PFSK-1 (cell line): ENCODE measurements at regions not wholly inside any gene's neighbourhood (a gene's known extent, or its start where the extent isn't known, plus 50 kb on each side); places are given as distances from the start of the nearest gene placed in this dataset.

Experiments used
- FOXP2 ChIP-seq: optimal IDR thresholded peaks from 2 replicates; pipeline ENCODE3; 2011; ENCODE audit warnings: borderline replicate concordance, control low read depth, inconsistent platforms; ENCODE audit not compliant: insufficient read depth; ENCODE audit errors: extremely low read length, extremely low read depth
- POLR2AphosphoS5 ChIP-seq: IDR thresholded peaks from 2 replicates; pipeline ENCODE4 v1.6.1; 2012; ENCODE audit warnings: low read depth, mild to moderate bottlenecking, control low read depth, low read length, moderate library complexity
- SIN3A ChIP-seq: IDR thresholded peaks from 2 replicates; pipeline ENCODE4 v1.6.1; 2012; ENCODE audit warnings: mild to moderate bottlenecking, low read length, moderate library complexity, borderline replicate concordance; ENCODE audit not compliant: insufficient read depth
- TAF1 ChIP-seq: IDR thresholded peaks from 2 replicates; pipeline ENCODE4 v1.6.1; 2012; ENCODE audit warnings: low read length, control low read depth, borderline replicate concordance; ENCODE audit not compliant: insufficient read depth
- TF ChIP-seq, protein P1 (sequence below), 2 experiments: IDR thresholded peaks; 2 replicates each; pipeline versions ENCODE4 v1.6.1 to v1.8.0; 2011 to 2012; ENCODE audit warnings: low read depth in 2 of 2, low read length in 2 of 2, control low read depth in 1 of 2, inconsistent platforms in 1 of 2, mild to moderate bottlenecking in 1 of 2, moderate library complexity in 1 of 2; ENCODE audit not compliant: insufficient read depth in 1 of 2

DNA sequence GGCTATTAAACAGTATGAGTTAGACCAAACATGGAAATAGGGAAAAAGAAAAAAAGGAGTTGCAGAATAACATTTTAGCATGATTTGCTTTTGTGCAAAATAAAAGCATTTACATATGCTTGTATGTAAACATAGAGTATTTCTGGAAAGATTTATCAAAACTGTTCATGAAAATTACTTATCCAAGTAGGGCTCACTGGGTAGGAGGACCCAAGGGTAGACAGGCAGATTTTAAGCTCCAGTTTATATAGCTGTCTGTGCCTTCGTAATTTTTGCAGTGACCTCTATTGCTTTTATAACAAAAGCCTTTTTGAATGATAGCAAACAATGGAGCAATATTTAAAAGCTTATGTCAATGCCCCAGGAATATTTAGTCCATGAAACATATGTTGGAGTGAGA lies 228.8 kb upstream of the IRF2BP2 start:
- TF ChIP-seq FOXP2, result no peak
- TF ChIP-seq, protein P1, sequence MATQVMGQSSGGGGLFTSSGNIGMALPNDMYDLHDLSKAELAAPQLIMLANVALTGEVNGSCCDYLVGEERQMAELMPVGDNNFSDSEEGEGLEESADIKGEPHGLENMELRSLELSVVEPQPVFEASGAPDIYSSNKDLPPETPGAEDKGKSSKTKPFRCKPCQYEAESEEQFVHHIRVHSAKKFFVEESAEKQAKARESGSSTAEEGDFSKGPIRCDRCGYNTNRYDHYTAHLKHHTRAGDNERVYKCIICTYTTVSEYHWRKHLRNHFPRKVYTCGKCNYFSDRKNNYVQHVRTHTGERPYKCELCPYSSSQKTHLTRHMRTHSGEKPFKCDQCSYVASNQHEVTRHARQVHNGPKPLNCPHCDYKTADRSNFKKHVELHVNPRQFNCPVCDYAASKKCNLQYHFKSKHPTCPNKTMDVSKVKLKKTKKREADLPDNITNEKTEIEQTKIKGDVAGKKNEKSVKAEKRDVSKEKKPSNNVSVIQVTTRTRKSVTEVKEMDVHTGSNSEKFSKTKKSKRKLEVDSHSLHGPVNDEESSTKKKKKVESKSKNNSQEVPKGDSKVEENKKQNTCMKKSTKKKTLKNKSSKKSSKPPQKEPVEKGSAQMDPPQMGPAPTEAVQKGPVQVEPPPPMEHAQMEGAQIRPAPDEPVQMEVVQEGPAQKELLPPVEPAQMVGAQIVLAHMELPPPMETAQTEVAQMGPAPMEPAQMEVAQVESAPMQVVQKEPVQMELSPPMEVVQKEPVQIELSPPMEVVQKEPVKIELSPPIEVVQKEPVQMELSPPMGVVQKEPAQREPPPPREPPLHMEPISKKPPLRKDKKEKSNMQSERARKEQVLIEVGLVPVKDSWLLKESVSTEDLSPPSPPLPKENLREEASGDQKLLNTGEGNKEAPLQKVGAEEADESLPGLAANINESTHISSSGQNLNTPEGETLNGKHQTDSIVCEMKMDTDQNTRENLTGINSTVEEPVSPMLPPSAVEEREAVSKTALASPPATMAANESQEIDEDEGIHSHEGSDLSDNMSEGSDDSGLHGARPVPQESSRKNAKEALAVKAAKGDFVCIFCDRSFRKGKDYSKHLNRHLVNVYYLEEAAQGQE (IDR thresholded peaks at IDR 0.05; ENCODE audit: insufficient read depth in 1 of 2, low read depth in 2 of 2, low read length in 2 of 2), result no peak
- TF ChIP-seq TAF1, result no peak
- TF ChIP-seq POLR2AphosphoS5, result no peak
- TF ChIP-seq SIN3A, result no peak

DNA sequence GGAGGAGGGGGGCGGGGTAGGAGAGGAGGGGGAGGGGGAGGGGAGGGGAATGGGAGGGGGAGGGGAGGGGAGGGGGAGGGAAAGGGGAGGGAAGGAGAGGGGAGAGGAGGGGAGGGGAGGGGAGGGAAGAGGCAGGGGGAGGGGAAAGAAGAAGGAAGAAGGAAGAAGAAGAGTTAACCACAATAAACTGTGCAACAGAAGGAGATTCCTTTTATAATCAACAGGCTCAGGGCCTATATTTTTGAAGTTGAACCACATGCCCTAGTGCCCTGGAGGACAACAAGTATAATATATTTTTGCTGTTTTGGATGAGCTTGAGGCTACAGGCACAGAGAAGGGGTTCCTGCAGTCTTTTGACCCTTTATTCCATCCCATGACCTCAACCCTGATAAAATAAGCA lies 228.2 kb upstream of the IRF2BP2 start:
- TF ChIP-seq, protein P1 (IDR thresholded peaks at IDR 0.05; ENCODE audit: insufficient read depth in 1 of 2, low read depth in 2 of 2, low read length in 2 of 2), result no peak
- TF ChIP-seq FOXP2 (no peak), POLR2AphosphoS5 (no peak), SIN3A (no peak), TAF1 (no peak)

DNA sequence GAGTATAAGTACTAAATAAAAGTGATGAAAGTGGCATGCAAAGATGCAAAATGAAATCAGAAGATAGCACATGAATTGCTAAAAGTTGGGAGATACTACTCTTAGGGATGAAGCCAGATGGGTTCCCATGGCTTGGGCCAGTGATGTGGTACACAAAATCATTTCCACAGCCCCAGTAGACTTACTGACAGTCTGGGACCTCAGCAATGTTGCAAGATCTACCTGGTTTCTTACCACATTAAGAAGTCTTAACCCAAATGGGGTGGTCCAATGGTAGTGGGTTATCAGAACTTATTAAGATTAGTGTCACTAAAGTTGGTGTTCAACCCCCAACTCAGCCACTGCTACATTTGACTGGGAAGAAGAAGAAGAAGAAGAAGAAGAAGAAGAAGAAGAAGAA lies 227.7 kb upstream of the IRF2BP2 start:
- TF ChIP-seq SIN3A, result no peak
- no peak for TF ChIP-seq POLR2AphosphoS5
- no peak for TF ChIP-seq TAF1
- TF ChIP-seq, protein P1 (IDR thresholded peaks at IDR 0.05; ENCODE audit: insufficient read depth in 1 of 2, low read depth in 2 of 2, low read length in 2 of 2), result no peak
- no peak for TF ChIP-seq FOXP2

DNA sequence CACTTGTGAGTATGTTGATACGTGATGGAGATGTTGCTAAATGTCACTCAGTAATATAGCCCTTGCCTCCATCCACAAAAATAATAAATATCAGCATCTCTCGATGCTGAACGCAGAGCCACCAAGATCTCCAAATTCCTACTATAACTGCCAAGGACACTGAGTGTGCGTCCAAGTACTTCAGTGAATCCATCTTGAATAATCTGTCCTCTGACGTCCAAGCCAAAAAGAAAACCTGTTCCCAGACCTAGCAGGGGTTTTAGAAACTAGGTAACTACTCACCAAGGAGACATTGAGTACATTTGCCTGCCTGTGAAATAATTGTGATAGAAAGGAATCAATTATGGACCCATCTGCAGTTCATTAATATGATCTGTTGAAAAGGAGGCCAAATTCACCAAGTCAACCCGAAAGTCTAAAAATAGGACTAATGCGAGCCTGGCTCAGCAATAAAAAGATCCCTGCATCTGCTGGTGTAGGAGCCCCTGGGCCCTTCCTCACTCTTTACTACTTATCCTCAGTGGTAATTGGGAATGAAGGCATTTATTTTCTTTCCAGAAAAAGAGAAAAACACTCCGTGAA lies 226.9 kb upstream of the IRF2BP2 start:
- TF ChIP-seq FOXP2 (no peak), POLR2AphosphoS5 (no peak), SIN3A (no peak), TAF1 (no peak)
- TF ChIP-seq, protein P1 (IDR thresholded peaks at IDR 0.05; ENCODE audit: insufficient read depth in 1 of 2, low read depth in 2 of 2, low read length in 2 of 2), result no peak
